ENCODE measurements at regions not wholly inside any gene's neighbourhood (a gene's known extent, or its start where the extent isn't known, plus 50 kb on each side); places are given as distances from the start of the nearest gene placed in this dataset.

DNA sequence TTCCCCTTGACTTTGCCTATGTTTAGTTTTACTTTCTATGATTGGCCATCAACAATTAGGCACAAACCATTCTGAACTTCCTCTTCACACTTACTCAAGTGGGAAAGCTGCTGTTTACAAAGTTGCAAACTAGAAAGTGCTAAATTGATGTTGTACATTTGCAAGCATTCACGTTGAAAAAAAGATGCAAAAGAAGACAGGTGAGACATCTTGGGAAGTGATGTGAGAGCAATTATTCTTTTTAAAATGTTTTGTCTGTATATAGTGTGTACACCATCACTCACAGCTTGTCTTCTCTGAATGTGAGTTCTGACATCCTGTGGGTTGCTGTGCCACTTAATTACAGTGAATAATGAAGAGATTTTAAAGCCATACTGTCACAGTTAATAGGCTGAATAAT is 874.1 kb upstream of the LRATD1 start:
- TF ChIP-seq EZH2 (IDR thresholded peaks at IDR 0.05; ENCODE audit: insufficient read depth, poor library complexity, severe bottlenecking) (no peak), EZH2phosphoT487 (IDR thresholded peaks at IDR 0.05; ENCODE audit: insufficient read depth, low read depth) (no peak)

All from GM23248 (cell line).